ENCODE measurements at regions not wholly inside any gene's neighbourhood (a gene's known extent, or its start where the extent isn't known, plus 50 kb on each side); places are given as distances from the start of the nearest gene placed in this dataset.

GRCh38 chr9:89872426-89872912 is 267.7 kb downstream of the GADD45G start:
- no peak for TF ChIP-seq CTCF (conservative IDR thresholded peaks at IDR 0.05; ENCODE audit: low read length)
- no peak for TF ChIP-seq EZH2phosphoT487 (IDR thresholded peaks at IDR 0.05; ENCODE audit: borderline replicate concordance, low read depth, low read length)

All from OCI-LY7 (cell line).